HepG2 (cell line): ENCODE measurements at regions not wholly inside any gene's neighbourhood (a gene's known extent, or its start where the extent isn't known, plus 50 kb on each side); places are given as distances from the start of the nearest gene placed in this dataset.

Source experiments
- ATAC-seq: fragments of 200-7000 bp; cut with Tn5 transposase; 3 replicates; pipeline ENCODE4 v1.9.1; 2020; ENCODE audit warnings: mild to moderate bottlenecking, moderate library complexity
- BruUV-seq: library from RNA; stranded (reverse); fragments of 400-500 nt; replicated peaks from 2 replicates; lab custom pipeline; 2021; lab: Mats Ljungman, UMichigan
- CTCF ChIA-PET: fragments of 300-600 bp; formaldehyde crosslinking; extraction: SDS; loops from one replicate; lab custom pipeline; 2021; ENCODE audit warnings: low total read pairs, inconsistent platforms, low intra/inter-chr PET ratio; lab: Yijun Ruan, JAX
- POLR2A ChIA-PET: fragments of 350-600 bp; sonication (Branson Sonifier 250); formaldehyde crosslinking; loops from one replicate; lab custom pipeline; 2020; ENCODE audit warnings: antibody characterized with exemption, inconsistent platforms; lab: Yijun Ruan, JAX
- DNase-seq: peaks from one replicate; pipeline ENCODE4 v3.0.0-alpha.2; 2015; ENCODE audit warnings: low spot score
- FAIRE-seq: peaks from 3 replicates; lab custom pipeline; 2011; peaks lifted over from hg19 to GRCh38; lab: Jason Lieb, UNC
- H2AFZ ChIP-seq: one replicate; pipeline ENCODE4 v1.6.1; 2011; ENCODE audit warnings: low read length, inconsistent platforms
- H3K27ac ChIP-seq: fragments of 300-600 bp; 3 replicates; pipeline ENCODE4 v1.8.0; 2011; ENCODE audit warnings: mixed run types, mild to moderate bottlenecking, mixed read lengths, low read length, inconsistent platforms; ENCODE audit not compliant: insufficient read depth; ENCODE audit errors: extremely low read length
- H3K27me3 ChIP-seq, 2 experiments: fragments of 200-600 bp in 1 of 2; 2 replicates in 1 of 2; 3 replicates in 1 of 2; pipeline versions ENCODE4 v1.6.0 to v1.8.0; 2011; ENCODE audit warnings: low read length in 2 of 2, mild to moderate bottlenecking in 2 of 2, moderate library complexity in 2 of 2, inconsistent platforms in 1 of 2; ENCODE audit not compliant: insufficient read depth in 2 of 2, control insufficient read depth in 1 of 2
- H3K36me3 ChIP-seq, 2 experiments: fragments of 200-600 bp in 1 of 2; replicated peaks in 1 of 2; 2 replicates in 1 of 2; 3 replicates in 1 of 2; pipeline versions ENCODE4 v1.5.1 to v1.8.0; 2011; ENCODE audit warnings: low read length in 2 of 2, inconsistent platforms in 1 of 2; ENCODE audit not compliant: insufficient read depth in 2 of 2, control insufficient read depth in 1 of 2
- H3K4me1 ChIP-seq: 2 replicates; pipeline ENCODE4 v1.5.1; 2012; ENCODE audit warnings: low read length, inconsistent platforms; ENCODE audit not compliant: insufficient read depth
- H3K4me2 ChIP-seq: 2 replicates; pipeline ENCODE4 v1.6.0; 2011; ENCODE audit warnings: low read depth, low read length, inconsistent platforms
- H3K4me3 ChIP-seq, 3 experiments: fragments of 200-600 bp in 1 of 3; sonication (generic), shearing (Covaris generic) in 1 of 3; replicated peaks in 1 of 3; 2 replicates each; pipeline ENCODE4 v1.5.1; 2011 to 2016; ENCODE audit warnings: low read length in 3 of 3, inconsistent platforms in 2 of 3, low read depth in 2 of 3, mild to moderate bottlenecking in 2 of 3, control low read depth in 1 of 3, mixed read lengths in 1 of 3; ENCODE audit not compliant: insufficient read depth in 1 of 3
- H3K79me2 ChIP-seq: one replicate; pipeline ENCODE4 v1.6.1; 2011; ENCODE audit warnings: low read length, inconsistent platforms; ENCODE audit not compliant: insufficient read depth
- H3K9ac ChIP-seq: 2 replicates; pipeline ENCODE4 v1.6.0; 2011; ENCODE audit warnings: mild to moderate bottlenecking, low read depth, low read length, inconsistent platforms; ENCODE audit not compliant: insufficient read depth
- H3K9me3 ChIP-seq: 2 replicates; pipeline ENCODE4 v1.5.1; 2012; ENCODE audit warnings: mild to moderate bottlenecking, low read length
- H4K20me1 ChIP-seq: 2 replicates; pipeline ENCODE4 v1.6.0; 2011; ENCODE audit warnings: inconsistent platforms, mild to moderate bottlenecking, low read length, moderate library complexity; ENCODE audit not compliant: insufficient read depth
- CCDC6 ChIP-seq: sonication (generic); formaldehyde crosslinking; IDR thresholded peaks from 2 replicates; pipeline ENCODE4 v1.8.1; 2022; ENCODE audit warnings: mild to moderate bottlenecking, missing genetic modification reagents, moderate library complexity
- KAT2B ChIP-seq: fragments of 150-350 bp; IDR thresholded peaks from 2 replicates; pipeline ENCODE4 v1.6.1; 2014; ENCODE audit warnings: low read depth, low read length, borderline replicate concordance
- REPIN1 ChIP-seq: sonication (generic); formaldehyde crosslinking; IDR thresholded peaks from 2 replicates; pipeline ENCODE4 v1.8.0; 2022; ENCODE audit warnings: missing genetic modification reagents, low read depth, mild to moderate bottlenecking, borderline replicate concordance
- SIX1 ChIP-seq: sonication (generic); formaldehyde crosslinking; IDR thresholded peaks from 2 replicates; pipeline ENCODE4 v1.4.0; 2020; ENCODE audit warnings: missing genetic modification reagents, borderline replicate concordance
- ZBTB8A ChIP-seq: sonication (generic); formaldehyde crosslinking; IDR thresholded peaks from 2 replicates; pipeline ENCODE4 v1.4.0; 2020; ENCODE audit warnings: mild to moderate bottlenecking, low read depth, missing genetic modification reagents, borderline replicate concordance
- WGBS: methylation state at CpG from one replicate; pipeline ENCODE4 v1.1.6; 2017; ENCODE audit warnings: low lambda C conversion rate; 5-methylcytosine and 5-hydroxymethylcytosine counted together
- in situ Hi-C: cut with HindIII; loops from 2 replicates; pipeline ENCODE4 v1.10.0; 2017; ENCODE audit warnings: low pct_unique_long_range_greater_than_20kb; ENCODE audit not compliant: extremely low pct_ligation_motif_present
- intact Hi-C: fragments of 100-400 bp; cut with micrococcal nuclease; formaldehyde crosslinking; loops from one replicate; pipeline ENCODE4 v1.10.0; 2022; ENCODE audit not compliant: unreplicated experiment
- TF ChIP-seq, protein P1 (sequence below): sonication (generic); formaldehyde crosslinking; IDR thresholded peaks from 2 replicates; pipeline ENCODE4 v1.5.0; 2020; ENCODE audit warnings: missing genetic modification reagents
- TF ChIP-seq, protein P2 (sequence below): sonication (generic); formaldehyde crosslinking; IDR thresholded peaks from 2 replicates; pipeline ENCODE4 v1.4.0; 2020; ENCODE audit warnings: mild to moderate bottlenecking, missing genetic modification reagents
- TF ChIP-seq, protein P3 (sequence below): sonication (generic); formaldehyde crosslinking; IDR thresholded peaks from 2 replicates; pipeline ENCODE4 v1.4.0; 2020; ENCODE audit warnings: missing genetic modification reagents

DNA sequence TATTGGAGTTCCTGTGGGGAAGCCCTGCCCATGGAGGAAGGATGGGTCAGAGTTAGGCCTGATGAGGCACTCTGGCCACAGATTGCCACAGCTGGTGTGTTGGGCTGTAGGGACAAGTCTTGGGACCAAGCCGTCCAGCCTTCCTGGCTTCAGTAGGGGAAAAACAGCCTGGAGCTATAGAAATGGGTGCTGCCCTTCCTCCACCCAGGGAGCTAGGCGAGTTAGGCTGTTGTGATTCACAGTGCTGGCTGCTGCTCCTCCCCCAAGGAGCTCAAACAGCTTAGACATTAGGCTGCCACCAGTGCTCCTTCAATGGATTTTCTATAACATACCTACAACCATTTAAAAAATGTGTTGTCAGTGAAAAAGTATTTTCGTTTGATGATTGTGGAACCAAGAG is 274.3 kb downstream of the RPL10L start:
- no peak for TF ChIP-seq KAT2B
- TF ChIP-seq, protein P1, sequence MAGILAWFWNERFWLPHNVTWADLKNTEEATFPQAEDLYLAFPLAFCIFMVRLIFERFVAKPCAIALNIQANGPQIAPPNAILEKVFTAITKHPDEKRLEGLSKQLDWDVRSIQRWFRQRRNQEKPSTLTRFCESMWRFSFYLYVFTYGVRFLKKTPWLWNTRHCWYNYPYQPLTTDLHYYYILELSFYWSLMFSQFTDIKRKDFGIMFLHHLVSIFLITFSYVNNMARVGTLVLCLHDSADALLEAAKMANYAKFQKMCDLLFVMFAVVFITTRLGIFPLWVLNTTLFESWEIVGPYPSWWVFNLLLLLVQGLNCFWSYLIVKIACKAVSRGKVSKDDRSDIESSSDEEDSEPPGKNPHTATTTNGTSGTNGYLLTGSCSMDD (CRISPR knock-in tag) = no peak
- CTCF ChIA-PET = no interaction called here
- Histone ChIP-seq H3K4me1 (no peaks in the 10 kb centered on the region), H3K79me2 (no peaks in the 10 kb centered on the region), H3K4me3 (no peak overlapping the region), H3K27me3 (no peaks in the 10 kb centered on the region), H4K20me1 (no peaks in the 10 kb centered on the region), H3K9me3 (peaks cover 28% of the 10 kb centered on the region), H2AFZ (no peak overlapping the region), H3K27ac (no peak overlapping the region), H3K36me3 (no peaks in the 10 kb centered on the region), H3K9ac (no peak overlapping the region), H3K4me2 (no peak overlapping the region)
- in situ Hi-C loops = no loop called here
- no peak for DNase-seq
- intact Hi-C loops = no loop called here
- POLR2A ChIA-PET = no interaction called here
- no TSS peak for BruUV-seq
- WGBS = 2% methylated on average over 2 of the region's 3 CpGs
- no peak for FAIRE-seq
- ATAC-seq = no peak

DNA sequence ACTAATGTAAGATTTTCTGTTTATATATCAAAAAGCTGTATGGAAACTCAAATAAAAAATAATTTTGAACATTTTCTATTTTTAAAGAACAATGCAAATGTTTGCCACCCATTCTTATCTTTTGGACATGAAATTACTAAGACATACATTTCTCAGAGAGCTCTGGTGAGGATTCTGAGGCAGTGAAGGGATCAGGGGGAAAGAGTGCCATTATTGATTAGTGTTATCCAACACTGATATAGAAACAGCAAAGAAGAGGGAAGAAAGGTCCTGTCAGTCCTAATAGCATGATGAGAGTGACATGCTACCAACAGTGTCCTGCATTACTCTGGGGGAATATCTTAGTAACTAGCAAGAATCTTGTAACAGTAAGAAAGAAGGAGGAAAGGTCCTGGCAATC is 282.2 kb downstream of the RPL10L start:
- H4K20me1 ChIP-seq = no peaks in the 10 kb centered on the region
- H3K36me3 ChIP-seq = no peaks in the 10 kb centered on the region
- FAIRE-seq = no peak
- CTCF ChIA-PET = no interaction called here
- no TSS peak for BruUV-seq
- no peaks in the 10 kb centered on the region for H3K4me1 ChIP-seq
- no peak overlapping the region for H3K27ac ChIP-seq
- H3K4me3 ChIP-seq = no peak overlapping the region
- no peak for ATAC-seq
- intact Hi-C loops (no loop called here), in situ Hi-C loops (no loop called here)
- H3K4me2 ChIP-seq = no peak overlapping the region
- no peak overlapping the region for H2AFZ ChIP-seq
- no peaks in the 10 kb centered on the region for H3K79me2 ChIP-seq
- POLR2A ChIA-PET = no interaction called here
- no peak for DNase-seq
- H3K9me3 ChIP-seq = peaks cover 24% of the 10 kb centered on the region
- no peak overlapping the region for H3K9ac ChIP-seq
- H3K27me3 ChIP-seq = no peaks in the 10 kb centered on the region
- TF ChIP-seq, protein P2, sequence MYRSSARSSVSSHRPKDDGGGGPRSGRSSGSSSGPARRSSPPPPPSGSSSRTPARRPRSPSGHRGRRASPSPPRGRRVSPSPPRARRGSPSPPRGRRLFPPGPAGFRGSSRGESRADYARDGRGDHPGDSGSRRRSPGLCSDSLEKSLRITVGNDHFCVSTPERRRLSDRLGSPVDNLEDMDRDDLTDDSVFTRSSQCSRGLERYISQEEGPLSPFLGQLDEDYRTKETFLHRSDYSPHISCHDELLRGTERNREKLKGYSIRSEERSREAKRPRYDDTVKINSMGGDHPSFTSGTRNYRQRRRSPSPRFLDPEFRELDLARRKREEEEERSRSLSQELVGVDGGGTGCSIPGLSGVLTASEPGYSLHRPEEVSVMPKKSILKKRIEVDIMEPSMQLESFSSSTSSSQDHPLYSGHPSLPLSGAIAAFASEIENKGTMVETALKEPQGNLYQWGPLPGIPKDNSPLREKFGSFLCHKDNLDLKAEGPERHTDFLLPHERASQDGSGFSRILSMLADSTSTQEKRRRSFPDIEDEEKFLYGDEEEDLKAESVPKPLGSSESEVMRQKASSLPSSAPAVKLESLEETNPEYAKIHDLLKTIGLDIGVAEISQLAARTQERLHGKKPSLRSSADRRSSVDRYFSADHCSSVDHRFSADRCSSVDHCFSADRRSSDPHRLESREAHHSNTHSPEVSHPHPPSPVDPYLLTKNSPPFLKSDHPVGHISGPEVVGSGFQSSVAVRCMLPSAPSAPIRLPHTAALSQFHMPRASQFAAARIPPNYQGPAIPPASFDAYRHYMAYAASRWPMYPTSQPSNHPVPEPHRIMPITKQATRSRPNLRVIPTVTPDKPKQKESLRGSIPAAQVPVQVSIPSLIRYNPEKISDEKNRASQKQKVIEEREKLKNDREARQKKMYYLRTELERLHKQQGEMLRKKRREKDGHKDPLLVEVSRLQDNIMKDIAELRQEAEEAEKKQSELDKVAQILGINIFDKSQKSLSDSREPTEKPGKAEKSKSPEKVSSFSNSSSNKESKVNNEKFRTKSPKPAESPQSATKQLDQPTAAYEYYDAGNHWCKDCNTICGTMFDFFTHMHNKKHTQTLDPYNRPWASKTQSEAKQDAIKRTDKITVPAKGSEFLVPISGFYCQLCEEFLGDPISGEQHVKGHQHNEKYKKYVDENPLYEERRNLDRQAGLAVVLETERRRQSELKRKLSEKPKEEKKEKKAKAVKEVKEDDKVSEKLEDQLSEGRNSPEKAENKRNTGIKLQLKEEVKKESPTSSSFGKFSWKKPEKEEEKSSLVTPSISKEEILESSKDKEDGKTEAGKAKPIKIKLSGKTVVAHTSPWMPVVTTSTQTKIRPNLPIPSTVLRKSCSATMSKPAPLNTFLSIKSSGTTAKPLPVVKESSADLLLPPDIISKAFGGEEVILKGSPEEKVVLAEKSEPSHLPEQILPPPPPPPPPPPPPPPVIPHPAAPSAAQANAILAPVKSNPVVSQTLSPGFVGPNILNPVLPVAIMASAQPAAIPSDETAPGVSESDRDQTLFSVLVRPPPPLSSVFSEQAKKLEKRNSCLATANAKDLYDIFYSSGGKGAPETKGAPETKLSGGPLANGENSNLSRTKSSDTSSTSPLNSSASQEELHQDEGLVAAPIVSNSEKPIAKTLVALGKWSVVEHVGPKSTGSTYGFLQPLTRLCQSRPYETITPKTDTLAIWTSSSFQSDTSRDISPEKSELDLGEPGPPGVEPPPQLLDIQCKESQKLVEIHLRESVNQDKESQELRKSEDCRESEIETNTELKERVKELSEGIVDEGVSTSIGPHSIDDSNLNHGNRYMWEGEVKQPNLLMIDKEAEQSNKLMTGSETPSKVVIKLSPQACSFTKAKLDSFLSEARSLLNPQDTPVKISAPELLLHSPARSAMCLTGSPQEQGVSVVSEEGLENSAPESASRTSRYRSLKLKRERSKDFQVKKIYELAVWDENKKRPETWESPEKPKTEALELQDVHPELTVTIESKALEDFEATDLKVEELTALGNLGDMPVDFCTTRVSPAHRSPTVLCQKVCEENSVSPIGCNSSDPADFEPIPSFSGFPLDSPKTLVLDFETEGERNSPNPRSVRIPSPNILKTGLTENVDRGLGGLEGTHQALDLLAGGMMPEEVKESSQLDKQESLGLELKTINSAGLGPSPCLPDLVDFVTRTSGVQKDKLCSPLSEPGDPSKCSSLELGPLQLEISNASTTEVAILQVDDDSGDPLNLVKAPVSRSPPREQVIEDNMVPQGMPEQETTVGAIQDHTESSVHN (CRISPR knock-in tag) = no peak
- TF ChIP-seq, protein P1 (CRISPR knock-in tag) = no peak
- TF ChIP-seq REPIN1 (CRISPR knock-in tag) (no peak), CCDC6 (CRISPR knock-in tag) (no peak), ZBTB8A (CRISPR knock-in tag) (no peak), SIX1 (CRISPR knock-in tag) (no peak)
- TF ChIP-seq, protein P3, sequence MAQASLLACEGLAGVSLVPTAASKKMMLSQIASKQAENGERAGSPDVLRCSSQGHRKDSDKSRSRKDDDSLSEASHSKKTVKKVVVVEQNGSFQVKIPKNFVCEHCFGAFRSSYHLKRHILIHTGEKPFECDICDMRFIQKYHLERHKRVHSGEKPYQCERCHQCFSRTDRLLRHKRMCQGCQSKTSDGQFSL (CRISPR knock-in tag) = no peak
